A549 (cell line): ENCODE measurements at regions not wholly inside any gene's neighbourhood (a gene's known extent, or its start where the extent isn't known, plus 50 kb on each side); places are given as distances from the start of the nearest gene placed in this dataset.
A peak's percentile ranks its signal among the peaks of the same experiment; 100 is the strongest.

Experiments used
- ATAC-seq, 2 experiments: fragments of 200-7000 bp in 1 of 2; fragments of >200 bp in 1 of 2; cut with Nextera tagmentation in 1 of 2; cut with Tn5 transposase in 1 of 2; 3 replicates each; pipeline versions ENCODE4 v1.8.0 to v1.9.1; 2018 to 2020; ENCODE audit warnings: mild to moderate bottlenecking in 1 of 2, moderate library complexity in 1 of 2
- CTCF ChIA-PET: fragments of 300-600 bp; sonication (Branson Sonifier 250); formaldehyde crosslinking; extraction: SDS; loops from one replicate; lab custom pipeline; 2021; ENCODE audit warnings: antibody characterized with exemption, inconsistent platforms; lab: Yijun Ruan, JAX
- POLR2A ChIA-PET: fragments of 350-600 bp; formaldehyde crosslinking; extraction: SDS; loops from one replicate; lab custom pipeline; 2021; ENCODE audit warnings: antibody characterized with exemption, inconsistent platforms; lab: Yijun Ruan, JAX
- DNase-seq, 2 experiments: peaks; one replicate each; pipeline versions ENCODE4 v3.0.0 to v3.0.0-alpha.2; 2011 to 2016; ENCODE audit warnings: low read depth in 1 of 2, low spot score in 1 of 2
- FAIRE-seq: peaks from 2 replicates; lab custom pipeline; 2011; peaks lifted over from hg19 to GRCh38; lab: Jason Lieb, UNC
- H3K27ac ChIP-seq, 2 experiments: fragments of >200 bp; sonication (Bioruptor Twin); formaldehyde crosslinking; 3 replicates each; pipeline ENCODE4 v1.5.1; 2016 to 2017
- H3K4me1 ChIP-seq: fragments of >200 bp; sonication (Bioruptor Twin); formaldehyde crosslinking; 3 replicates; pipeline ENCODE4 v1.6.1; 2016
- H3K4me2 ChIP-seq: fragments of >200 bp; sonication (Bioruptor Twin); formaldehyde crosslinking; 3 replicates; pipeline ENCODE4 v1.6.1; 2016
- H3K4me3 ChIP-seq: fragments of >200 bp; sonication (Bioruptor Twin); formaldehyde crosslinking; 3 replicates; pipeline ENCODE4 v1.5.1; 2016
- H3K9me3 ChIP-seq: fragments of >200 bp; sonication (Bioruptor Twin); formaldehyde crosslinking; 3 replicates; pipeline ENCODE4 v1.6.1; 2016
- ATOH8 ChIP-seq: fragments of 250-450 bp; sonication (Bioruptor Pico); IDR thresholded peaks from 2 replicates; pipeline ENCODE4 v1.5.0; 2020; ENCODE audit warnings: low read depth, mild to moderate bottlenecking, moderate library complexity
- BHLHE40 ChIP-seq: IDR thresholded peaks from 2 replicates; pipeline ENCODE4 v1.6.1; 2012; ENCODE audit warnings: low read depth, low read length, inconsistent platforms
- CBX2 ChIP-seq: fragments of 200-600 bp; sonication (generic); IDR thresholded peaks from 2 replicates; pipeline ENCODE4 v1.6.1; 2016; ENCODE audit warnings: low read depth, mild to moderate bottlenecking, borderline replicate concordance
- EHF ChIP-seq: fragments of 250-450 bp; sonication (Bioruptor Pico); IDR thresholded peaks from 2 replicates; pipeline ENCODE4 v1.5.0; 2020; ENCODE audit warnings: mild to moderate bottlenecking
- ESRRA ChIP-seq: fragments of 150-350 bp; IDR thresholded peaks from 2 replicates; pipeline ENCODE4 v1.6.1; 2014; ENCODE audit warnings: mild to moderate bottlenecking, low read length, borderline replicate concordance
- GATA3 ChIP-seq: IDR thresholded peaks from 2 replicates; pipeline ENCODE4 v1.6.1; 2012; ENCODE audit warnings: borderline replicate concordance
- HES2 ChIP-seq: fragments of >200 bp; sonication (Bioruptor Twin); formaldehyde crosslinking; IDR thresholded peaks from 2 replicates; pipeline ENCODE4 v1.6.1; 2016
- HEYL ChIP-seq: fragments of 250-450 bp; sonication (Bioruptor Pico); IDR thresholded peaks from 2 replicates; pipeline ENCODE4 v1.8.0; 2021; ENCODE audit warnings: mild to moderate bottlenecking, moderate library complexity
- HOXB5 ChIP-seq: fragments of 250-450 bp; sonication (Bioruptor Pico); IDR thresholded peaks from 2 replicates; pipeline ENCODE4 v1.5.0; 2020; ENCODE audit warnings: mild to moderate bottlenecking, moderate library complexity
- JUNB ChIP-seq: fragments of >200 bp; sonication (Bioruptor Twin); formaldehyde crosslinking; IDR thresholded peaks from 2 replicates; pipeline ENCODE4 v1.6.1; 2016
- MAFK ChIP-seq: fragments of 450-650 bp; IDR thresholded peaks from 2 replicates; pipeline ENCODE4 v1.6.1; 2014; ENCODE audit not compliant: partially characterized antibody
- MAZ ChIP-seq: fragments of 150-350 bp; IDR thresholded peaks from 2 replicates; pipeline ENCODE4 v1.6.1; 2014; ENCODE audit warnings: antibody characterized with exemption, low read depth, low read length, borderline replicate concordance
- MYC ChIP-seq: IDR thresholded peaks from 2 replicates; pipeline ENCODE4 v1.6.1; 2012; ENCODE audit warnings: mild to moderate bottlenecking, inconsistent platforms, low read length, improper control_type of control experiment, borderline replicate concordance
- NR3C1 ChIP-seq: fragments of >200 bp; sonication (Bioruptor Twin); formaldehyde crosslinking; IDR thresholded peaks from 3 replicates; pipeline ENCODE4 v1.6.1; 2017
- POLR2A ChIP-seq: IDR thresholded peaks from 2 replicates; pipeline ENCODE4 v1.6.1; 2012; ENCODE audit warnings: mild to moderate bottlenecking, low read length
- RCOR1 ChIP-seq: fragments of 150-350 bp; IDR thresholded peaks from 2 replicates; pipeline ENCODE4 v1.6.1; 2014; ENCODE audit warnings: antibody characterized with exemption, low read length, low read depth
- RFX5 ChIP-seq: fragments of 450-650 bp; IDR thresholded peaks from 2 replicates; pipeline ENCODE4 v1.7.1; 2014; ENCODE audit warnings: antibody characterized with exemption, mild to moderate bottlenecking, moderate library complexity
- SREBF2 ChIP-seq: fragments of 450-650 bp; IDR thresholded peaks from 2 replicates; pipeline ENCODE4 v1.6.1; 2014; ENCODE audit warnings: mild to moderate bottlenecking, moderate library complexity
- TFCP2L1 ChIP-seq: fragments of 250-450 bp; sonication (Bioruptor Pico); IDR thresholded peaks from 2 replicates; pipeline ENCODE4 v1.5.0; 2021; ENCODE audit warnings: mild to moderate bottlenecking
- USF2 ChIP-seq: fragments of 450-650 bp; IDR thresholded peaks from 2 replicates; pipeline ENCODE4 v1.6.1; 2014; ENCODE audit warnings: antibody characterized with exemption
- ZC3H11A ChIP-seq: fragments of 450-650 bp; IDR thresholded peaks from 2 replicates; pipeline ENCODE4 v1.6.1; 2014; ENCODE audit warnings: antibody characterized with exemption, mild to moderate bottlenecking
- ZFP36 ChIP-seq: fragments of 450-650 bp; IDR thresholded peaks from 2 replicates; pipeline ENCODE4 v1.6.1; 2014; ENCODE audit warnings: borderline replicate concordance; ENCODE audit not compliant: partially characterized antibody
- ZSCAN20 ChIP-seq: fragments of 250-450 bp; sonication (Bioruptor Pico); IDR thresholded peaks from 2 replicates; pipeline ENCODE4 v1.8.0; 2022; ENCODE audit warnings: mild to moderate bottlenecking, moderate library complexity
- WGBS: methylation state at CpG from one replicate; pipeline ENCODE4 v1.1.6; 2017; ENCODE audit errors: missing lambda C conversion rate; 5-methylcytosine and 5-hydroxymethylcytosine counted together
- TF ChIP-seq, protein P1 (sequence below): IDR thresholded peaks from 2 replicates; pipeline ENCODE4 v1.6.1; 2012

DNA sequence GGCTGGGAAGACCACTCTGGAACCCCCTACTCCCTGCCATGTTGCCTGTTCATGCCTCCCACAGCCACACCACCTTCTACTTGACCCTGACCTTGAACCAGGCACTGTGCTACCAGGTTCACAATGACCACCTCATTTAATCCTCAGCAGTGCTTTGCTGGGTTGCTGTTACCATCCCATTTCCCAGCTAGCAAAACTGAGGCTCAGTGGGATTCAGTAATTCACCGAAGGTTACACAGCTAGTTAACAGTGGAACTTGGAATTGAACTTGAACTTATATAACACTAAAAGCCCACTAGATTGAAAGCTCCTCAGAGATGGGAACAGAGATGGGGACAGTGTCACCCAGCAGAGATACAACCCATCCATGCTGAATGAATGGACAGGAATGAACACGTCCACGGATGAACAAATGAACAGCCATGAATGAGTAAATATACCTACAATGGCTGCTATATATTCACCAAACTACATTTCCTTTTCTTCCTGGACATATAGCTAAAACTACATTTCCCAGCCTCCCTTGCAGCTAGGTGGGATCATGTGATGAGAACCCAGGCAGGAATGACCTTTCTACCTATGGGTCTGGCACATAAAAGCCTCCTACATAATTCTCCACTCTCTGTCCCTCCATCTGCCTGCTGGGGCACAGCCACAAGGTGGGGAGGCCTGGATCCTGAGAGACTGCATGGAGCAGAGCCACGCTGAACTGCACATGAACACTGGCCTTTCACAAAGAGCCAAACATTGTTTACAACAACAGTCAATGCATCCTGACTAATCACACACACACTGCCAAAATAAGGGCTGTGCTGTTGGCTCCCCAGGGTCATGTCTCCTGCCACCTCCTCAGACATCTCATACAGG is 94.8 kb downstream of the RMI2 start:
- no peak overlapping the region for H3K4me2 ChIP-seq
- FAIRE-seq (no peak), DNase-seq (peak in 1 of 2 experiments; percentile 18), ATAC-seq (no peak)
- no peaks in the 10 kb centered on the region for H3K4me1 ChIP-seq
- ChIA-PET POLR2A (interaction anchor here (0.6 kb wide), 1 partner anchor 34 kb away, joined by 4 read pairs; no protein-coding TSS in a partner anchor), CTCF (interaction anchor here (0.6 kb wide), 1 partner anchor 33 kb away, joined by 3 read pairs; no protein-coding TSS in a partner anchor)
- peaks cover 21% of the 10 kb centered on the region for H3K9me3 ChIP-seq
- no peak overlapping the region for H3K27ac ChIP-seq
- 53% methylated on average over 4 of the region's 4 CpGs for WGBS
- TF ChIP-seq MAZ = no peak
- no peak for TF ChIP-seq POLR2A
- TF ChIP-seq SREBF2 = no peak
- no peak for TF ChIP-seq USF2
- TF ChIP-seq ZFP36 = no peak
- no peak for TF ChIP-seq RCOR1
- H3K4me3 ChIP-seq = no peak overlapping the region

DNA sequence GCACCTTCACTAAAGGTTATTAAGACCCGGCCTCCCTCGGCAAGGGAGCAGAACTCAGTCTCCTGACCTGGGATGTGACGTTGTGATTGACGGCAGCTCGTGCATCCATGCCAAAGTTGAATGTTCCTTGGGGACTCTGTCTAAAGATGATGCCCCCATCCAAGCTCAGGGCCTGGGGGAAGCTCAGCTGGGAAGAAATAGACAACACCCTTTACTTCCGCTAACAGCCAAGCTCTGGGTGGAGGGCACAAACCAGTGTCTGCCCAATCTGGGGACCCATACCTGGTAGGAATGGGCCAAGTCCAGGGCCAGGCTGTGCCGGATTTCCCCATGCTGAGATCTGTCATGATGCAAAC is 95.4 kb downstream of the RMI2 start:
- no peak for TF ChIP-seq GATA3
- no peak for TF ChIP-seq JUNB
- TF ChIP-seq CBX2 = no peak
- TF ChIP-seq EHF = no peak
- TF ChIP-seq BHLHE40 = no peak
- no peak for TF ChIP-seq POLR2A
- TF ChIP-seq MYC = no peak
- no peak for TF ChIP-seq NR3C1
- TF ChIP-seq ATOH8 (CRISPR knock-in tag) = no peak
- no peak for TF ChIP-seq MAFK
- TF ChIP-seq HOXB5 (CRISPR knock-in tag) = no peak
- TF ChIP-seq HES2 = no peak
- no peak for TF ChIP-seq TFCP2L1 (CRISPR knock-in tag)
- TF ChIP-seq HEYL (CRISPR knock-in tag) = no peak
- TF ChIP-seq ZC3H11A = no peak
- no peak for TF ChIP-seq ZSCAN20 (CRISPR knock-in tag)
- no peak for TF ChIP-seq RFX5
- TF ChIP-seq ESRRA = no peak
- no peak for TF ChIP-seq MAZ
- TF ChIP-seq, protein P1, sequence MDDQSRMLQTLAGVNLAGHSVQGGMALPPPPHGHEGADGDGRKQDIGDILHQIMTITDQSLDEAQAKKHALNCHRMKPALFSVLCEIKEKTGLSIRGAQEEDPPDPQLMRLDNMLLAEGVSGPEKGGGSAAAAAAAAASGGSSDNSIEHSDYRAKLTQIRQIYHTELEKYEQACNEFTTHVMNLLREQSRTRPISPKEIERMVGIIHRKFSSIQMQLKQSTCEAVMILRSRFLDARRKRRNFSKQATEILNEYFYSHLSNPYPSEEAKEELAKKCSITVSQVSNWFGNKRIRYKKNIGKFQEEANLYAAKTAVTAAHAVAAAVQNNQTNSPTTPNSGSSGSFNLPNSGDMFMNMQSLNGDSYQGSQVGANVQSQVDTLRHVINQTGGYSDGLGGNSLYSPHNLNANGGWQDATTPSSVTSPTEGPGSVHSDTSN = no peak
- Histone ChIP-seq H3K27ac (no peak overlapping the region), H3K4me2 (no peak overlapping the region), H3K4me1 (no peaks in the 10 kb centered on the region), H3K4me3 (no peak overlapping the region), H3K9me3 (peaks cover 21% of the 10 kb centered on the region)
- no peak for DNase-seq
- no peak for FAIRE-seq
- 64% methylated on average over 7 of the region's 7 CpGs for WGBS
- CTCF ChIA-PET = interaction anchor here (1.5 kb wide), 1 partner anchor 33 kb away, joined by 4 read pairs; no protein-coding TSS in a partner anchor
- ATAC-seq = no peak
- POLR2A ChIA-PET = interaction anchor here (0.6 kb wide), 1 partner anchor 33 kb away, joined by 4 read pairs; no protein-coding TSS in a partner anchor
